A673 (cell line): ENCODE measurements at regions not wholly inside any gene's neighbourhood (a gene's known extent, or its start where the extent isn't known, plus 50 kb on each side); places are given as distances from the start of the nearest gene placed in this dataset.
"Not testable (repeated sequence)": the region's sequence is repeated elsewhere in the genome, so short reads cannot be mapped to it uniquely, and the experiment has no call there.

Source experiments
- BruUV-seq: library from RNA; stranded (reverse); fragments of 400-500 nt; replicated peaks from 2 replicates; lab custom pipeline; 2021; lab: Mats Ljungman, UMichigan
- CTCF ChIA-PET: fragments of 300-600 bp; sonication (Branson Sonifier 250); formaldehyde crosslinking; loops from one replicate; lab custom pipeline; 2022; ENCODE audit warnings: antibody characterized with exemption; lab: Charles Lee
- POLR2A ChIA-PET: fragments of 300-600 bp; sonication (Branson Sonifier 250); formaldehyde crosslinking; loops from one replicate; lab custom pipeline; 2022; ENCODE audit warnings: antibody characterized with exemption; ENCODE audit not compliant: low non-redundant PET; lab: Charles Lee
- DNase-seq: peaks from one replicate; pipeline ENCODE4 v3.0.0-alpha.2; 2015; ENCODE audit warnings: low spot score
- H3K27ac ChIP-seq: fragments of 200-600 bp; sonication (generic); 2 replicates; pipeline ENCODE4 v1.5.1; 2016; ENCODE audit warnings: mixed run types, low read depth, mild to moderate bottlenecking, mixed read lengths, antibody characterized with exemption, low read length; ENCODE audit not compliant: poor library complexity, severe bottlenecking
- H3K27me3 ChIP-seq: fragments of 200-600 bp; sonication (generic); replicated peaks from 2 replicates; pipeline ENCODE4 v1.6.1; 2017; ENCODE audit warnings: mixed run types, low read depth, mild to moderate bottlenecking, mixed read lengths, antibody characterized with exemption, low read length; ENCODE audit not compliant: insufficient read depth, poor library complexity
- H3K36me3 ChIP-seq: fragments of 200-600 bp; sonication (generic); 2 replicates; pipeline ENCODE4 v1.6.1; 2016; ENCODE audit warnings: mixed run types, mild to moderate bottlenecking, mixed read lengths, antibody characterized with exemption, low read length; ENCODE audit not compliant: insufficient read depth, poor library complexity, severe bottlenecking
- H3K4me1 ChIP-seq: fragments of 200-600 bp; sonication (generic); 2 replicates; pipeline ENCODE4 v1.6.1; 2017; ENCODE audit warnings: mixed run types, mild to moderate bottlenecking, mixed read lengths, antibody characterized with exemption, low read length; ENCODE audit not compliant: insufficient read depth, poor library complexity, severe bottlenecking
- H3K4me3 ChIP-seq: fragments of 200-600 bp; sonication (generic); 2 replicates; pipeline ENCODE4 v1.5.1; 2016; ENCODE audit warnings: low read depth, mixed run types, mild to moderate bottlenecking, mixed read lengths, low read length; ENCODE audit not compliant: poor library complexity, severe bottlenecking
- H3K9me3 ChIP-seq: fragments of 200-600 bp; sonication (generic); 2 replicates; pipeline ENCODE4 v1.6.1; 2016; ENCODE audit warnings: mixed run types, low read depth, mild to moderate bottlenecking, mixed read lengths, antibody characterized with exemption, low read length; ENCODE audit not compliant: poor library complexity, severe bottlenecking
- CTCF ChIP-seq: fragments of 300-800, 200-600 bp; sonication (generic); conservative IDR thresholded peaks from 2 replicates; pipeline ENCODE4 v1.5.1; 2017; ENCODE audit warnings: low read depth, mild to moderate bottlenecking, antibody characterized with exemption, low read length, moderate library complexity, mixed read lengths
- EZH2 ChIP-seq: fragments of 200-600 bp; sonication (generic); IDR thresholded peaks from 2 replicates; pipeline ENCODE4 v1.6.1; 2017; ENCODE audit warnings: borderline replicate concordance, low read depth, mild to moderate bottlenecking, mixed read lengths, antibody characterized with exemption, low read length; ENCODE audit not compliant: poor library complexity, severe bottlenecking
- intact Hi-C: fragments of 100-400 bp; cut with micrococcal nuclease; formaldehyde crosslinking; loops from one replicate; pipeline ENCODE4 v1.10.0; 2022; ENCODE audit not compliant: unreplicated experiment

GRCh38 chr6:86016567-86016966, 373.9 kb upstream of the SYNCRIP start:
- CTCF ChIA-PET = no interaction called here

GRCh38 chr6:86016077-86016476, 373.4 kb upstream of the SYNCRIP start:
- no TSS peak for BruUV-seq
- ChIA-PET CTCF (no interaction called here), POLR2A (no interaction called here)
- Histone ChIP-seq H3K27ac (no peak overlapping the region), H3K4me1 (no peaks in the 10 kb centered on the region), H3K27me3 (no peaks in the 10 kb centered on the region), H3K36me3 (no peaks in the 10 kb centered on the region), H3K9me3 (no peaks in the 10 kb centered on the region), H3K4me3 (no peak overlapping the region)
- DNase-seq = no peak
- no peak for TF ChIP-seq CTCF
- TF ChIP-seq EZH2 = no peak
- intact Hi-C loops = no loop called here

More at GRCh38 chr6:86016567-86016966, 373.9 kb upstream of the SYNCRIP start:
- POLR2A ChIA-PET = no interaction called here
- H3K27me3 ChIP-seq = no peaks in the 10 kb centered on the region
- no peaks in the 10 kb centered on the region for H3K36me3 ChIP-seq
- no peak for DNase-seq
- intact Hi-C loops = no loop called here
- H3K27ac ChIP-seq = no peak overlapping the region
- no peaks in the 10 kb centered on the region for H3K9me3 ChIP-seq
- no peak for TF ChIP-seq CTCF
- TF ChIP-seq EZH2 = no peak
- H3K4me1 ChIP-seq = no peaks in the 10 kb centered on the region
- H3K4me3 ChIP-seq = no peak overlapping the region
- BruUV-seq = no TSS peak

- DNase-seq, intact Hi-C loops, CTCF ChIA-PET, H3K27ac ChIP-seq, H3K4me1 ChIP-seq, H3K27me3 ChIP-seq, H3K36me3 ChIP-seq, H3K9me3 ChIP-seq, H3K4me3 ChIP-seq, BruUV-seq, POLR2A ChIA-PET: not testable (repeated sequence)
These were observed 370.3 kb upstream of the SYNCRIP start for GRCh38 chr6:86012991-86013390.

- no TSS peak for BruUV-seq
- no peaks in the 10 kb centered on the region for H3K4me1 ChIP-seq
- no peaks in the 10 kb centered on the region for H3K9me3 ChIP-seq
- CTCF ChIA-PET = no interaction called here
- no peaks in the 10 kb centered on the region for H3K27me3 ChIP-seq
- TF ChIP-seq EZH2 (no peak), CTCF (no peak)
- no peak for DNase-seq
- no peak overlapping the region for H3K4me3 ChIP-seq
- intact Hi-C loops = no loop called here
- POLR2A ChIA-PET = no interaction called here
- H3K27ac ChIP-seq = no peak overlapping the region
- no peaks in the 10 kb centered on the region for H3K36me3 ChIP-seq
These were observed 368.5 kb upstream of the SYNCRIP start for GRCh38 chr6:86010915-86011786.
